ENCODE measurements at regions not wholly inside any gene's neighbourhood (a gene's known extent, or its start where the extent isn't known, plus 50 kb on each side); places are given as distances from the start of the nearest gene placed in this dataset.

GRCh38 chr6:119661628-119662027 lies 312.1 kb upstream of the MAN1A1 start:
- ATAC-seq, result no peak
- Mint-ChIP-seq H3K4me1 (ENCODE audit: low read depth in 2 of 2) (no peaks in the 10 kb centered on the region), H3K27me3 (peaks cover 3 to 7% of the 10 kb centered on the region in 2 donors), H3K9me3 (no peaks in the 10 kb centered on the region), H3K27ac (no peak overlapping the region), H3K4me3 (no peak overlapping the region), H3K36me3 (no peaks in the 10 kb centered on the region)
- no peak for DNase-seq (ENCODE audit: low spot score)

- Mint-ChIP-seq H3K4me1 (ENCODE audit: low read depth in 2 of 2) (no peaks in the 10 kb centered on the region), H3K27ac (no peak overlapping the region), H3K36me3 (no peaks in the 10 kb centered on the region), H3K27me3 (peaks cover 3 to 7% of the 10 kb centered on the region in 2 donors), H3K9me3 (no peaks in the 10 kb centered on the region), H3K4me3 (no peak overlapping the region)
- ATAC-seq (no peak), DNase-seq (ENCODE audit: low spot score) (no peak)
These were observed 311.5 kb upstream of the MAN1A1 start for GRCh38 chr6:119661078-119661477.

GRCh38 chr6:119658917-119659316 lies 309.4 kb upstream of the MAN1A1 start:
- no peaks in the 10 kb centered on the region for H3K4me1 Mint-ChIP-seq (ENCODE audit: low read depth in 2 of 2)
- DNase-seq (ENCODE audit: low spot score), result no peak
- H3K27me3 Mint-ChIP-seq, result peaks cover 3 to 7% of the 10 kb centered on the region in 2 donors

GRCh38 chr6:119655124-119655523 lies 305.6 kb upstream of the MAN1A1 start:
- Mint-ChIP-seq H3K9me3 (no peaks in the 10 kb centered on the region), H3K27ac (no peak overlapping the region), H3K36me3 (no peaks in the 10 kb centered on the region), H3K27me3 (peaks cover 10 to 12% of the 10 kb centered on the region in 2 donors), H3K4me1 (ENCODE audit: low read depth in 2 of 2) (no peaks in the 10 kb centered on the region), H3K4me3 (no peak overlapping the region)
- DNase-seq (ENCODE audit: low spot score), result no peak
- ATAC-seq, result no peak

More at GRCh38 chr6:119658917-119659316, 309.4 kb upstream of the MAN1A1 start:
- no peak overlapping the region for H3K27ac Mint-ChIP-seq
- no peaks in the 10 kb centered on the region for H3K36me3 Mint-ChIP-seq
- no peak overlapping the region for H3K4me3 Mint-ChIP-seq
- no peak for ATAC-seq
- no peaks in the 10 kb centered on the region for H3K9me3 Mint-ChIP-seq

- Mint-ChIP-seq H3K4me1 (ENCODE audit: low read depth in 2 of 2) (no peaks in the 10 kb centered on the region), H3K27ac (no peak overlapping the region), H3K36me3 (no peaks in the 10 kb centered on the region), H3K4me3 (no peak overlapping the region), H3K27me3 (peaks cover 10 to 12% of the 10 kb centered on the region in 2 donors), H3K9me3 (no peaks in the 10 kb centered on the region)
- DNase-seq (ENCODE audit: low spot score) (no peak), ATAC-seq (no peak)
These were observed 303.8 kb upstream of the MAN1A1 start for GRCh38 chr6:119653329-119653728.

GRCh38 chr6:119649531-119649930 lies 300.0 kb upstream of the MAN1A1 start:
- Mint-ChIP-seq H3K36me3 (no peaks in the 10 kb centered on the region), H3K4me1 (ENCODE audit: low read depth in 2 of 2) (no peaks in the 10 kb centered on the region), H3K4me3 (no peak overlapping the region), H3K27ac (no peak overlapping the region), H3K9me3 (no peaks in the 10 kb centered on the region), H3K27me3 (peaks cover 5 to 7% of the 10 kb centered on the region in 2 donors)
- DNase-seq (ENCODE audit: low spot score) (no peak), ATAC-seq (no peak)

GRCh38 chr6:119647309-119647708 lies 297.7 kb upstream of the MAN1A1 start:
- Mint-ChIP-seq H3K27me3 (no peaks in the 10 kb centered on the region), H3K36me3 (no peaks in the 10 kb centered on the region), H3K27ac (no peak overlapping the region), H3K9me3 (no peaks in the 10 kb centered on the region), H3K4me3 (no peak overlapping the region), H3K4me1 (ENCODE audit: low read depth in 2 of 2) (no peaks in the 10 kb centered on the region)
- ATAC-seq, result no peak
- DNase-seq (ENCODE audit: low spot score), result no peak

- Mint-ChIP-seq H3K27me3 (no peaks in the 10 kb centered on the region), H3K4me3 (no peak overlapping the region), H3K36me3 (no peaks in the 10 kb centered on the region), H3K9me3 (no peaks in the 10 kb centered on the region), H3K4me1 (ENCODE audit: low read depth in 2 of 2) (peaks cover 0 to 3% of the 10 kb centered on the region in 2 donors), H3K27ac (no peak overlapping the region)
- no peak for ATAC-seq
- DNase-seq (ENCODE audit: low spot score), result no peak
These were observed 294.3 kb upstream of the MAN1A1 start for GRCh38 chr6:119643876-119644275.

GRCh38 chr6:119637768-119638167 lies 288.2 kb upstream of the MAN1A1 start:
- no peak overlapping the region for H3K27ac Mint-ChIP-seq
- ATAC-seq, result no peak
- no peaks in the 10 kb centered on the region for H3K36me3 Mint-ChIP-seq
- H3K9me3 Mint-ChIP-seq, result no peaks in the 10 kb centered on the region
- DNase-seq (ENCODE audit: low spot score), result no peak
- no peaks in the 10 kb centered on the region for H3K27me3 Mint-ChIP-seq
- H3K4me3 Mint-ChIP-seq, result no peak overlapping the region
- peaks cover 3 to 12% of the 10 kb centered on the region in 2 donors for H3K4me1 Mint-ChIP-seq (ENCODE audit: low read depth in 2 of 2)

- ATAC-seq, result no peak
- Mint-ChIP-seq H3K4me1 (ENCODE audit: low read depth in 2 of 2) (peaks cover 3 to 12% of the 10 kb centered on the region in 2 donors), H3K36me3 (peaks cover 6% of the 10 kb centered on the region), H3K27me3 (peaks cover 0 to 2% of the 10 kb centered on the region in 2 donors), H3K27ac (no peak overlapping the region), H3K4me3 (no peak overlapping the region), H3K9me3 (no peaks in the 10 kb centered on the region)
- DNase-seq (ENCODE audit: low spot score), result no peak
These were observed 286.5 kb upstream of the MAN1A1 start for GRCh38 chr6:119636060-119636459.

GRCh38 chr6:119633461-119633860 lies 283.9 kb upstream of the MAN1A1 start:
- Mint-ChIP-seq H3K4me1 (ENCODE audit: low read depth in 2 of 2) (peaks cover 3 to 7% of the 10 kb centered on the region in 2 donors), H3K36me3 (peaks cover 6% of the 10 kb centered on the region)

GRCh38 chr6:119630561-119631192 lies 281.1 kb upstream of the MAN1A1 start:
- ATAC-seq (no peak), DNase-seq (ENCODE audit: low spot score) (no peak)
- Mint-ChIP-seq H3K27ac (no peak overlapping the region), H3K4me3 (no peak overlapping the region), H3K36me3 (peaks cover 6% of the 10 kb centered on the region), H3K27me3 (peaks cover 2 to 6% of the 10 kb centered on the region in 2 donors), H3K9me3 (no peaks in the 10 kb centered on the region), H3K4me1 (ENCODE audit: low read depth in 2 of 2) (no peaks in the 10 kb centered on the region)

More at GRCh38 chr6:119633461-119633860, 283.9 kb upstream of the MAN1A1 start:
- no peaks in the 10 kb centered on the region for H3K9me3 Mint-ChIP-seq
- no peak overlapping the region for H3K27ac Mint-ChIP-seq
- no peak for ATAC-seq
- H3K4me3 Mint-ChIP-seq, result no peak overlapping the region
- no peak for DNase-seq (ENCODE audit: low spot score)
- peaks cover 2 to 6% of the 10 kb centered on the region in 2 donors for H3K27me3 Mint-ChIP-seq

GRCh38 chr6:119628691-119629594 lies 279.4 kb upstream of the MAN1A1 start:
- H3K36me3 Mint-ChIP-seq, result peaks cover 6% of the 10 kb centered on the region
- no peak overlapping the region for H3K27ac Mint-ChIP-seq
- H3K4me1 Mint-ChIP-seq (ENCODE audit: low read depth in 2 of 2), result no peaks in the 10 kb centered on the region
- peaks cover 2 to 6% of the 10 kb centered on the region in 2 donors for H3K27me3 Mint-ChIP-seq
- no peak for ATAC-seq
- H3K9me3 Mint-ChIP-seq, result no peaks in the 10 kb centered on the region
- DNase-seq (ENCODE audit: low spot score), result no peak
- H3K4me3 Mint-ChIP-seq, result no peak overlapping the region

Data from natural killer cell treated with Interleukin-12 subunit alpha and Interleukin-12 subunit beta and Interleukin-15 and Interleukin-18, amount 100 ng/mL, for 72 hours (primary cell).